ENCODE measurements at regions not wholly inside any gene's neighbourhood (a gene's known extent, or its start where the extent isn't known, plus 50 kb on each side); places are given as distances from the start of the nearest gene placed in this dataset.

DNA sequence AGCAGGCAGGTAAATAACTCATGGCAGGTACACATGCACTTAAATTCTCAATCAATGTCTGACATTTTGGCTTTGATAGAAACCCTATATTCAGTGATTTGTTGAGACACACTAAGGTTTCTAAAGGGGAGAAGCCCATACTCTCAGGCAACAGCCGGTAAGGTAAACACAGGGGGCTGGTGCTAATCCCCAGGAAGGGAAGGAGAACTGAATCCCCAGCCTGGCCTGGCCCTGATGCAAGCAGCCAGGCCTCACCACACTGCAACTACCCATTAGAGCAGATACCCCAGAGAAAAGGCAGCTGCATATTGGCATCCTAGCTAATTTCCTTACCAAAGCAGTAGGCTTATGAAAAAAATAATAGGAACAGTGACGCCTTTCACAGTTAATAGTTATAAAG is 116.5 kb upstream of the LRRC7 start:
- Histone ChIP-seq H3K4me1 (no peaks in the 10 kb centered on the region), H3K36me3 (no peaks in the 10 kb centered on the region), H3K27me3 (no peaks in the 10 kb centered on the region), H3K9me3 (peaks cover 0 to 8% (median 0%) of the 10 kb centered on the region in 12 donors), H3K27ac (no peak overlapping the region), H3K4me3 (no peak overlapping the region)
- intact Hi-C loops (cut with DNase I): no loop called here
- WGBS, 4 donors: 54 to 58% (median 58%) methylated on average over 2 of the region's 2 CpGs
- TF ChIP-seq POLR2A (IDR thresholded peaks at IDR 0.05): no peak
- TF ChIP-seq, protein P1, sequence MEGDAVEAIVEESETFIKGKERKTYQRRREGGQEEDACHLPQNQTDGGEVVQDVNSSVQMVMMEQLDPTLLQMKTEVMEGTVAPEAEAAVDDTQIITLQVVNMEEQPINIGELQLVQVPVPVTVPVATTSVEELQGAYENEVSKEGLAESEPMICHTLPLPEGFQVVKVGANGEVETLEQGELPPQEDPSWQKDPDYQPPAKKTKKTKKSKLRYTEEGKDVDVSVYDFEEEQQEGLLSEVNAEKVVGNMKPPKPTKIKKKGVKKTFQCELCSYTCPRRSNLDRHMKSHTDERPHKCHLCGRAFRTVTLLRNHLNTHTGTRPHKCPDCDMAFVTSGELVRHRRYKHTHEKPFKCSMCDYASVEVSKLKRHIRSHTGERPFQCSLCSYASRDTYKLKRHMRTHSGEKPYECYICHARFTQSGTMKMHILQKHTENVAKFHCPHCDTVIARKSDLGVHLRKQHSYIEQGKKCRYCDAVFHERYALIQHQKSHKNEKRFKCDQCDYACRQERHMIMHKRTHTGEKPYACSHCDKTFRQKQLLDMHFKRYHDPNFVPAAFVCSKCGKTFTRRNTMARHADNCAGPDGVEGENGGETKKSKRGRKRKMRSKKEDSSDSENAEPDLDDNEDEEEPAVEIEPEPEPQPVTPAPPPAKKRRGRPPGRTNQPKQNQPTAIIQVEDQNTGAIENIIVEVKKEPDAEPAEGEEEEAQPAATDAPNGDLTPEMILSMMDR (IDR thresholded peaks at IDR 0.05): no peak
- DNase-seq (no peak), ATAC-seq (no peak)

- DNase-seq (no peak), ATAC-seq (no peak)
- intact Hi-C loops (cut with DNase I): no loop called here
- H3K4me3 ChIP-seq: no peak overlapping the region
- H3K36me3 ChIP-seq: no peaks in the 10 kb centered on the region
- no peak overlapping the region for H3K27ac ChIP-seq
- no peaks in the 10 kb centered on the region for H3K4me1 ChIP-seq
- no peaks in the 10 kb centered on the region for H3K27me3 ChIP-seq
- WGBS, 4 donors: 33 to 48% (median 37%) methylated on average over 3 of the region's 3 CpGs
- no peaks in the 10 kb centered on the region for H3K9me3 ChIP-seq
- no peak for TF ChIP-seq POLR2A (IDR thresholded peaks at IDR 0.05)
- TF ChIP-seq, protein P1 (IDR thresholded peaks at IDR 0.05): no peak
Measured at GRCh38 chr1:69455718-69456117, 112.0 kb upstream of the LRRC7 start.

GRCh38 chr1:69459244-69459643 is 108.5 kb upstream of the LRRC7 start:
- Histone ChIP-seq H3K9me3 (peaks cover 0 to 10% (median 0%) of the 10 kb centered on the region in 12 donors), H3K27ac (no peak overlapping the region), H3K27me3 (no peaks in the 10 kb centered on the region), H3K36me3 (no peaks in the 10 kb centered on the region), H3K4me1 (no peaks in the 10 kb centered on the region), H3K4me3 (no peak overlapping the region)
- no peak for TF ChIP-seq POLR2A (IDR thresholded peaks at IDR 0.05)
- TF ChIP-seq, protein P1 (IDR thresholded peaks at IDR 0.05): no peak
- intact Hi-C loops (cut with DNase I): no loop called here
- no peak for ATAC-seq
- no peak for DNase-seq

DNA sequence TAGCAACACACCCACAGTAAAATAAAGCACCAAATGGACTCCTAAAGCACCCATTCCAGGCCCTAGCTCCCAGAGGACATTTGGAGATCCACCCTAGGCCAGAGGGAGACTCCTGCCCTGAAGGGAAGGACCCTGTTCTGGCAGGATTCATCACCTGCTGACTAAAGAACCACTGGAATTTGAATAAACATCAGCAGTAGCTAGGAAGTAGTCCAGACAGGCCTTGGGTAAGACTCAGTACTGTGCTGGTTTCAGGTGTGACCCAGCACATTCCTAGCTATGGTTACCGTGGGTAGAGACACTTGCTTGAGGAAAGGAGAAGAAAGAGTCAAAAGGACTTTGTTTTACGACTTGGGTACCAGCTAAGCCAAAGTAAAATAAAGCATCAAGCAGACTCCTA is 92.7 kb upstream of the LRRC7 start:
- Histone ChIP-seq H3K27me3 (no peaks in the 10 kb centered on the region), H3K9me3 (no peaks in the 10 kb centered on the region), H3K36me3 (no peaks in the 10 kb centered on the region), H3K4me1 (no peaks in the 10 kb centered on the region), H3K4me3 (no peak overlapping the region), H3K27ac (no peak overlapping the region)
- intact Hi-C loops (cut with DNase I): no loop called here
- no peak for TF ChIP-seq POLR2A (IDR thresholded peaks at IDR 0.05)
- TF ChIP-seq, protein P1 (IDR thresholded peaks at IDR 0.05): no peak
- no peak for DNase-seq
- no peak for ATAC-seq
- 72 to 86% (median 83%) methylated on average over 2 of the region's 2 CpGs for WGBS, 4 donors
